Stimulated activated naive CD8-positive, alpha-beta T cell treated with anti-CD3 and anti-CD28 coated beads, Interleukin-15, amount 100 ng/mL, for 72 hours (primary cell): ENCODE measurements at regions not wholly inside any gene's neighbourhood (a gene's known extent, or its start where the extent isn't known, plus 50 kb on each side); places are given as distances from the start of the nearest gene placed in this dataset.
A peak's percentile ranks its signal among the peaks of the same experiment; 100 is the strongest.

Experiments
- ATAC-seq: fragments of 150-1000 bp; cut with Tn5 transposase; 2 replicates; pipeline ENCODE4 v1.10.0; 2021; ENCODE audit warnings: mild to moderate bottlenecking, moderate library complexity
- DNase-seq, 2 donors: peaks; one replicate each; pipeline ENCODE4 v3.0.0; 2021 to 2022
- H3K27ac Mint-ChIP-seq, 2 donors: one replicate each; pipeline ENCODE4 v1.8.0; 2022; ENCODE audit warnings: mild to moderate bottlenecking in 2 of 2, mixed read lengths in 2 of 2, moderate library complexity in 2 of 2
- H3K27me3 Mint-ChIP-seq: one replicate; pipeline ENCODE4 v1.8.0; 2022; ENCODE audit warnings: mixed read lengths
- H3K4me1 Mint-ChIP-seq: one replicate; pipeline ENCODE4 v1.8.0; 2022; ENCODE audit warnings: mild to moderate bottlenecking, mixed read lengths
- H3K4me3 Mint-ChIP-seq, 2 donors: one replicate each; pipeline ENCODE4 v1.8.0; 2022; ENCODE audit warnings: mild to moderate bottlenecking in 2 of 2, mixed read lengths in 2 of 2, moderate library complexity in 1 of 2
- H3K9me3 Mint-ChIP-seq, 2 donors: one replicate each; pipeline ENCODE4 v1.8.0; 2022; ENCODE audit warnings: mixed read lengths in 2 of 2

GRCh38 chr10:3016016-3016415 lies 51.3 kb upstream of the PFKP start:
- H3K27ac Mint-ChIP-seq: no peak overlapping the region
- H3K9me3 Mint-ChIP-seq: peaks cover 8 to 9% of the 10 kb centered on the region in 2 donors
- H3K4me3 Mint-ChIP-seq: no peak overlapping the region
- H3K4me1 Mint-ChIP-seq: no peaks in the 10 kb centered on the region
- ATAC-seq: no peak
- no peak for DNase-seq
- H3K27me3 Mint-ChIP-seq: peaks cover 34% of the 10 kb centered on the region

DNA sequence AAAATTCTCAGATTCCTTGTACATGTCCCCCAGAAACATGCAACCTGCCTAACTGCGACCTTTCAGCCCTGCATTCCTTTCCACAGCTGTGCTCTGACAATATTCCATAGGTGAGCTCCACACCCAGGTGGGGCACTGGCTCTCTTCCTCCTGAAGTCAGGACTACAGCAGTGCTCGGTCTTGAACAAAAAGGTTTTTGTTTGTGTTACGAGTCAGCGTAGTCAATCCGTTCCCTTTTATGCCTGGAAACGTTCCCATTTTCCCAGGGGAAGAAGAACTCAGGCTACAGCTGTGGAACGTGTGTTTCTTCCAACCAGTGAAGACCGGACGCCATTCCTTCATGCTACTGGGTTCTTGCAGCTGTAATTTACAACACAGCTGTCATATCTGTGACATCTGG lies 52.4 kb upstream of the PFKP start:
- ATAC-seq (no peak), DNase-seq (no peak)
- H3K4me3 Mint-ChIP-seq: no peak overlapping the region
- no peak overlapping the region for H3K27ac Mint-ChIP-seq
- H3K4me1 Mint-ChIP-seq: no peaks in the 10 kb centered on the region
- H3K9me3 Mint-ChIP-seq: peaks cover 8 to 9% of the 10 kb centered on the region in 2 donors
- peaks cover 44% of the 10 kb centered on the region for H3K27me3 Mint-ChIP-seq

GRCh38 chr10:3012223-3012622 lies 55.1 kb upstream of the PFKP start:
- Mint-ChIP-seq H3K4me3 (no peak overlapping the region), H3K27me3 (peaks cover 72% of the 10 kb centered on the region)
- no peak for ATAC-seq

DNA sequence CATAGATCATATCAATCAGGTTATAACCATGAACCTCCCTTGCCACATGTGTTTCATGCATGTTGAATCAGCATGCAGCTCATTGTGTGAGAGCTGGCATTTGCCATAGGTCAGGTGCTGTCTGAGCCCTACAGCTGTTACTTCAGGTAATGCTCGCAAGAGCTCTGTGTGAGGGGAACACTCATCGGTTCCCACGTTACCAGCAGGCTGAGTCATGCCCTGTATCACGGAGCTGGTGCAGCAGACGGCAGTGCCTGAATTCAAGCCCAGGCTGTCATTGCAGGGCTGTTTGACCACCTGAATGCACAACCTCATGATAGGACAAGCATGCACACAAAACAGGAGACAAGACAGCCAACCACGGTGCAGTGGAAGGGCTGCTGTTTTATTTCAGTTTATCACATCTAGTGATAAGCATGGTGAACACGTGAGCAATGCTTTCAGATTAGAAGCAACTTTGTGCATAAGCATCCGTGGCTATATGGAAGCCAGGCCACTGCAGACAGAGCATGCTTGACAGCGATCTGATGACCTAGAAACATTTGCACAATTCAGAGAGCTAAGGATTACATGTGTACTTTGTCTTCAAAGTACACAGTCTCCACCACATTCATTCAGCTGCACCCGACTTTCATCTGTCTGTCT lies 56.4 kb upstream of the PFKP start:
- no peak overlapping the region for H3K27ac Mint-ChIP-seq
- H3K4me1 Mint-ChIP-seq: no peaks in the 10 kb centered on the region
- ATAC-seq (no peak), DNase-seq (no peak)
- no peak overlapping the region for H3K4me3 Mint-ChIP-seq
- H3K27me3 Mint-ChIP-seq: peaks cover 84% of the 10 kb centered on the region
- peaks cover 8 to 9% of the 10 kb centered on the region in 2 donors for H3K9me3 Mint-ChIP-seq

More at GRCh38 chr10:3012223-3012622, 55.1 kb upstream of the PFKP start:
- no peak for DNase-seq
- Mint-ChIP-seq H3K27ac (no peak overlapping the region), H3K9me3 (peaks cover 8 to 9% of the 10 kb centered on the region in 2 donors), H3K4me1 (no peaks in the 10 kb centered on the region)

DNA sequence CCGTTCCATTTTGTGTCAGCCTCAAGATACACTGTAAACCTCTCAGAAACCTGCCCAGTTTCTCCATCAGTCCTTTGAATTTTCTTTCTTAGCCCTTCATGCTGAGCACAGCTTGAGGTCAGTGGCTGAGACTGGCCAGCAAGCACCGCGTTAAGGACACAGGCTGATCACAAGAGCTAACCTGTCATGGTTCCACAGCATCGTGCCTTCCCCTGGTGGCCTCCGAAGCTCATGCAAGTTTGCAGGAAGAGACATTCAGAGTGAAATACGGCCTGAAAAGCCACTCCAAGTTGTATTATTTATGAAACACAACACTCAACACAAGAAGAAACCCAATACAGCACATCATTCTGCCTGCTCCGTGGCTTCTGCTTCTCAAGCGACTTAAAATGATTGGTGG lies 57.0 kb upstream of the PFKP start:
- Mint-ChIP-seq H3K27ac (no peak overlapping the region), H3K4me1 (no peaks in the 10 kb centered on the region), H3K9me3 (peaks cover 8 to 9% of the 10 kb centered on the region in 2 donors), H3K4me3 (no peak overlapping the region), H3K27me3 (peaks cover 83% of the 10 kb centered on the region)
- no peak for ATAC-seq
- DNase-seq: no peak

GRCh38 chr10:3009341-3009740 lies 58.0 kb upstream of the PFKP start:
- DNase-seq (no peak), ATAC-seq (no peak)
- H3K4me3 Mint-ChIP-seq: no peak overlapping the region
- H3K27ac Mint-ChIP-seq: no peak overlapping the region
- peaks cover 8 to 9% of the 10 kb centered on the region in 2 donors for H3K9me3 Mint-ChIP-seq
- H3K27me3 Mint-ChIP-seq: peaks cover 78% of the 10 kb centered on the region
- no peaks in the 10 kb centered on the region for H3K4me1 Mint-ChIP-seq

- peaks cover 8% of the 10 kb centered on the region in 2 donors for H3K9me3 Mint-ChIP-seq
- ATAC-seq: no peak
- H3K27ac Mint-ChIP-seq: no peak overlapping the region
- no peak overlapping the region for H3K4me3 Mint-ChIP-seq
- no peaks in the 10 kb centered on the region for H3K4me1 Mint-ChIP-seq
- peaks cover 75% of the 10 kb centered on the region for H3K27me3 Mint-ChIP-seq
- DNase-seq: no peak
These were observed 58.7 kb upstream of the PFKP start for GRCh38 chr10:3008518-3009195.

DNA sequence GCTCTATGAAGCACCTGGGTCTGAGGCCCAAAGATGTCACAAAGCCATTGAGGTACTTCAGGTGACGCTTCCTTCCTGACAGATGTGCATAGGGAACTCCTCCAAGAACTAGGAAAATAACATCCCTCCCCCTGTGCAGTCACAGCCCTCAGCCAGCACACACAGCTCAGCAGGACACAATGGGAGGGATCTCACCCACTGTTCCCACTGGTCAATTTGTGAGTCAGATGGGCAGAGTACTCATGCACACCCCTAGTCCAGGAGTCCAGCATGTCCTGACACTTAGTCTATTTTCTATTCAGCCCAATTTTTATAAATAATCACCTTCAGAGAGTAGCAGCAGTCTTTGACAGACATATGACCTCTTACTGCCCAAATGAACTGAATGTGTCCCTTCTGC lies 60.7 kb upstream of the PFKP start:
- ATAC-seq (no peak), DNase-seq (no peak)
- H3K9me3 Mint-ChIP-seq: no peaks in the 10 kb centered on the region
- H3K27ac Mint-ChIP-seq: no peak overlapping the region
- H3K4me3 Mint-ChIP-seq: no peak overlapping the region
- H3K27me3 Mint-ChIP-seq: peaks cover 55% of the 10 kb centered on the region
- no peaks in the 10 kb centered on the region for H3K4me1 Mint-ChIP-seq

- Mint-ChIP-seq H3K4me3 (no peak overlapping the region), H3K27ac (no peak overlapping the region)
These were observed 61.3 kb upstream of the PFKP start for GRCh38 chr10:3006093-3006492.

DNA sequence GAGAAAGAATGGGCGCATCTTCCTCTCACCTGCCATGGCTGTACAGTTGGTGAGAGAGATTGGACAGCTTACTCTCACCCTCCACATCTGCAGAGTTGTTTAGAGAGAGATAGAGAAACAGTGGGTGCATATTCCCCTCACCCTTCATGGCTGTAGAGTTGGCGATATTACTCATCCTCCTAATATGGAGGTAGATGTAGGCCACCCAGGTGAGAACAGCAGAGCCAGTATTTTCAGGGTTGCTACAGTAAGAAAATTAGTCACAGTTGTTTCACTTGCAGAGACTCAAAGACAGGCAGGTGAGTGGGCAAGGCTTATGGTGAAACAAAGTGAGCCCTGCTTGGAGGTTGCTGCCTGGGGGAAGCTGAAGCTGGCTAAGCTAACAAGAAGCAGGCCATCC lies 65.0 kb upstream of the PFKP start:
- H3K4me1 Mint-ChIP-seq: peaks cover 6% of the 10 kb centered on the region
- no peak overlapping the region for H3K27ac Mint-ChIP-seq
- peaks cover 15% of the 10 kb centered on the region for H3K27me3 Mint-ChIP-seq
- peak; percentile 72 for ATAC-seq
- DNase-seq: no peak
- no peaks in the 10 kb centered on the region for H3K9me3 Mint-ChIP-seq
- no peak overlapping the region for H3K4me3 Mint-ChIP-seq

More at GRCh38 chr10:3006093-3006492, 61.3 kb upstream of the PFKP start:
- no peak for ATAC-seq
- Mint-ChIP-seq H3K27me3 (peaks cover 52% of the 10 kb centered on the region), H3K4me1 (no peaks in the 10 kb centered on the region), H3K9me3 (no peaks in the 10 kb centered on the region)
- no peak for DNase-seq

- H3K27ac Mint-ChIP-seq: peak overlapping the region in 1 of 2 donors; percentile 6
- peaks cover 6% of the 10 kb centered on the region for H3K4me1 Mint-ChIP-seq
- DNase-seq (no peak), ATAC-seq (no peak)
- no peaks in the 10 kb centered on the region for H3K9me3 Mint-ChIP-seq
- peaks cover 21% of the 10 kb centered on the region for H3K27me3 Mint-ChIP-seq
- H3K4me3 Mint-ChIP-seq: no peak overlapping the region
These were observed 67.3 kb upstream of the PFKP start for GRCh38 chr10:3000048-3000447.

DNA sequence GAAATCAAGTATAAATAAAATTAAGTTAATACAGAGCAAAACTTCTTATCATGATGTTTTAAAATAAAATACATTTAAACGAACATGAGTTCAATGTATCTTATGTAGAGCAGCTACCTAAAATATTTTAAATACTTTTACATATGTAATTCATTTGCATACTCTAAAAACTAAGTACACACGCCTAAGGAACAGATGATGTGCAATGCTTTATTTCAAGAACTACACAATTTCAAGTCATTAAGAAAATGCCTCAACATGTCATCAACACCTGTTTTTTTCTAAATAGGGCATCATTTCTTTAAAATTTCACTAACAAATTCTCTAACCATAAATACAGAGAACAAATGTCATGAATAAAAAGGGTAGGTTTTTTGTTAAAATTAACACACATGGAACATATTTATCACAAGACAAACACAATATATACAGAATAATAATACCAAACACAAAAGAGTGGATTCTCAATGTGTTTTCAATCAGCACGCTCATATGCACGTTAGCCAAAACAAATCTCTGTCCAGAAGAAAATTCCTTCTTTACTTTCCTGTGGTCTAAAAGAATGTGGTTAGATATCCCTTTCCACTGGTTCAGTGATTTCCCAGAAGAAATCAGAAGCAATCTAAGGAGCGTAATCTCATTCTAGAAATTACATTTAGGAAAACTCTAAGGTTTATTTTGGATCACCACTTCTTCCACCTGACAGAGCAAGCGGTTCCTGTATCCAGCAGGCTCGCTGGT lies 73.0 kb upstream of the PFKP start:
- Mint-ChIP-seq H3K4me3 (no peak overlapping the region), H3K27me3 (peaks cover 25% of the 10 kb centered on the region), H3K27ac (no peak overlapping the region), H3K4me1 (no peaks in the 10 kb centered on the region), H3K9me3 (peaks cover 0 to under 1% of the 10 kb centered on the region in 2 donors)
- DNase-seq (no peak), ATAC-seq (no peak)

DNA sequence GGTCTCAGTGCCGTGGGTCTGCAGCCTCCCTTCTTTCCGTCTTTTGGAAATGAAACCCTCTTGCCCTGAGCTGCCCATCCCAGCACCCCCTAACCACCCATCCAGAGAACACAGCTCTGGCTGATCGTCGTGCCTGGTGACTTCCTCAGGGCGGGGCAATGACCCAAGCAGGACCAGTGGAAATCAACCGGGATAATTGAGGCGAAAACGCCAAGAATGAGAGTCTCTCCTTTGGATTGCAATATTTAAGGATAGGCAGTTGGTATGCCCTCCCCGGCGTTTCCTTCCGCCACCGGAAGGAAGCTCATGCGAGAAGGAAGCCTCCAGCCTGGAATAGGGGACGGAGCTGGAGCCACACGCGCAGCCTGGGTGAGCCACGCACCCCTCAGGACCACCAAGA lies 73.7 kb upstream of the PFKP start:
- DNase-seq: no peak
- ATAC-seq: no peak
- no peak overlapping the region for H3K4me3 Mint-ChIP-seq
- H3K9me3 Mint-ChIP-seq: peaks cover 2 to 8% of the 10 kb centered on the region in 2 donors
- no peaks in the 10 kb centered on the region for H3K4me1 Mint-ChIP-seq
- H3K27me3 Mint-ChIP-seq: peaks cover 33% of the 10 kb centered on the region
- H3K27ac Mint-ChIP-seq: no peak overlapping the region

DNA sequence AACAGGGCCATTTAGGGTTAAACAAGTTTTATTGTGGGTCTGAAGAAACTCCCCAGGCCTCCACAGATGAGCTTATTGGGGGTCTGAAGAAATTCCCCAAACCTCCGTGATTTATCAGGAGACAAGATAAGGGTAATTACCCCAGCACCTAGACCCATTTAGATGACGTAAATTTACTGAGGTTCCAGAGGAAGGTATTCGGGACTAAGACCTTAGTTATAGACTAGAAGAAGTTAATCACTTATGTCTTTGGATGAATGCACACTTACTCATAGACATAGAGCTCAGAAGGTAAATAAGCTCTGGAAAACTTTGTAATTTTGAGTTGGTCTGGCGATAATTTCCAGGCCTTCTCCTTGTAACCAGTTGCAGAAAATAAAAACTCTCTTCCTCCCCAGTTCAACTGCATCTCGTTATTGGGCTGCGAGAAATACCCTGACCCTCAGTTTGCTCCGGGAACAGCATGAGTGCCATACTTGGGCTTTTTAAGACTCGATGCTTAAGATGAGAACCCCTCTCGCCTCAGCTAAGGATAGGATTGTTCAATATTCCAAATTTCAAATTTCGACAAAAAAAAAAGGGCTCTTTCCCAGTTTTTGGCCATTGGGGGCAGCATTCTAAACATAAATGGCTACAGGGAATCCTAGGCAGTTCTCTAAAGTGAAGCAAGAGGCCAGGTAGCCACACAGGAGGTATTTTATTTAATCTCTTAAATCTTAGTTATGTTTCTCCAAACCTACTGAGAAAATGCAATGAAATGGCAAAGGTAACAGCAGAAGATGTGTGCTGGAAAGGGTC lies 74.7 kb upstream of the PFKP start:
- no peak overlapping the region for H3K27ac Mint-ChIP-seq
- ATAC-seq (no peak), DNase-seq (no peak)
- peaks cover 5 to 13% of the 10 kb centered on the region in 2 donors for H3K9me3 Mint-ChIP-seq
- no peak overlapping the region for H3K4me3 Mint-ChIP-seq
- H3K4me1 Mint-ChIP-seq: no peaks in the 10 kb centered on the region
- peaks cover 43% of the 10 kb centered on the region for H3K27me3 Mint-ChIP-seq

DNA sequence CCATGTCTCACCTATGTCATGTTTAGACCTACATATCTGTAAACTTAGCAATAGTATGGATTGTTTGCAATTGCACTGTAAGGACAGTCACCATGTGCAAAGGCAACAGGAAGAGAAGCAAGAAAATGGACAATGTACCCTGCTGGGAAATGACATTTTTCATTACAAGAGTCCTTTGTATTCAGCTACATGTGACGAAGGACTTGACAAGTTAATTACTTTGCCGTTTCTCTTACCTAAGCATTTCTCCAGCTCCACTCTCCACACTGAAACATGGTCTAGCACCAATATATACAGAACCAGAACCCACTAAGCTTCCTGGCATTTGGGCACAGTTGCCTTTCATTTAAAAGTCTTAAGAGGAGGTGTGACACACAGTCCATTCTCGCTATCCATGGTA lies 76.6 kb upstream of the PFKP start:
- Mint-ChIP-seq H3K4me3 (no peak overlapping the region), H3K27ac (no peak overlapping the region), H3K9me3 (peaks cover 5 to 13% of the 10 kb centered on the region in 2 donors), H3K4me1 (peaks cover 11% of the 10 kb centered on the region), H3K27me3 (peaks cover 46% of the 10 kb centered on the region)
- DNase-seq (no peak), ATAC-seq (no peak)
